ENCODE measurements at regions not wholly inside any gene's neighbourhood (a gene's known extent, or its start where the extent isn't known, plus 50 kb on each side); places are given as distances from the start of the nearest gene placed in this dataset.

DNA sequence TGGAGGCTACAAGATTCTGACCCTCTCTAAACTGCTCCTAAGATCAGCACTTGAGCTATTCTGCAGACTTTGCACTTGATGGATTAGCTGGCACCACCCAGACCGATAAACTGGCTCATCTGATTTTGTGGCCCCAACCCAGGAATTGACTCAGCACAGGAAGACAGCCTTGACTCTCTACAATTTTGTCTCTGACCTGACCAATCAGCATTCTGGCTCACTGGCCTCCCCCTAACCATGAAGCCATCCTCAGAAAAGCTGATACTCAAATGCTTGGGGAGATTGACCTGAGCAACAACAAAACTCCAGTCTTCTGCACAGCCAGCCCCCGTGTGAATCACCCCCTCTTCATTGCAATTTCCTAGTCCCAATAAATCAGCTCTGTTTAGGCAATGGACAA lies 195.4 kb upstream of the PPP1R2C start:
- no peak overlapping the region for H3K4me3 ChIP-seq (ENCODE audit: insufficient read depth, low read length)
- no peaks in the 10 kb centered on the region for H3K9me3 ChIP-seq (ENCODE audit: low read depth, low read length)
- no peaks in the 10 kb centered on the region for H3K4me1 ChIP-seq (ENCODE audit: insufficient read depth, low read length)
- no peak overlapping the region for H2AFZ ChIP-seq (ENCODE audit: low read length)
- TF ChIP-seq, protein P1, sequence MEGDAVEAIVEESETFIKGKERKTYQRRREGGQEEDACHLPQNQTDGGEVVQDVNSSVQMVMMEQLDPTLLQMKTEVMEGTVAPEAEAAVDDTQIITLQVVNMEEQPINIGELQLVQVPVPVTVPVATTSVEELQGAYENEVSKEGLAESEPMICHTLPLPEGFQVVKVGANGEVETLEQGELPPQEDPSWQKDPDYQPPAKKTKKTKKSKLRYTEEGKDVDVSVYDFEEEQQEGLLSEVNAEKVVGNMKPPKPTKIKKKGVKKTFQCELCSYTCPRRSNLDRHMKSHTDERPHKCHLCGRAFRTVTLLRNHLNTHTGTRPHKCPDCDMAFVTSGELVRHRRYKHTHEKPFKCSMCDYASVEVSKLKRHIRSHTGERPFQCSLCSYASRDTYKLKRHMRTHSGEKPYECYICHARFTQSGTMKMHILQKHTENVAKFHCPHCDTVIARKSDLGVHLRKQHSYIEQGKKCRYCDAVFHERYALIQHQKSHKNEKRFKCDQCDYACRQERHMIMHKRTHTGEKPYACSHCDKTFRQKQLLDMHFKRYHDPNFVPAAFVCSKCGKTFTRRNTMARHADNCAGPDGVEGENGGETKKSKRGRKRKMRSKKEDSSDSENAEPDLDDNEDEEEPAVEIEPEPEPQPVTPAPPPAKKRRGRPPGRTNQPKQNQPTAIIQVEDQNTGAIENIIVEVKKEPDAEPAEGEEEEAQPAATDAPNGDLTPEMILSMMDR (IDR thresholded peaks at IDR 0.05; ENCODE audit: extremely low read depth, low read depth, low read length) = no peak
- H3K79me2 ChIP-seq (ENCODE audit: insufficient read depth, low read length) = no peaks in the 10 kb centered on the region
- H3K27me3 ChIP-seq (ENCODE audit: insufficient read depth, low read length) = no peaks in the 10 kb centered on the region
- no peak for DNase-seq (ENCODE audit: insufficient read length, low spot score, missing footprints)
- H3K27ac ChIP-seq (ENCODE audit: low read depth, low read length) = no peak overlapping the region
- H3K36me3 ChIP-seq (ENCODE audit: insufficient read depth, low read length) = no peaks in the 10 kb centered on the region
- H3K4me2 ChIP-seq (ENCODE audit: insufficient read depth, low read length) = no peak overlapping the region
- no peaks in the 10 kb centered on the region for H4K20me1 ChIP-seq (ENCODE audit: insufficient read depth, low read length)

GRCh38 chrX:42975906-42976305 lies 197.9 kb upstream of the PPP1R2C start:
- H4K20me1 ChIP-seq (ENCODE audit: insufficient read depth, low read length) = no peaks in the 10 kb centered on the region
- H2AFZ ChIP-seq (ENCODE audit: low read length) = no peak overlapping the region
- H3K79me2 ChIP-seq (ENCODE audit: insufficient read depth, low read length) = no peaks in the 10 kb centered on the region
- H3K4me2 ChIP-seq (ENCODE audit: insufficient read depth, low read length) = no peak overlapping the region
- TF ChIP-seq, protein P1 (IDR thresholded peaks at IDR 0.05; ENCODE audit: extremely low read depth, low read depth, low read length) = no peak
- DNase-seq (ENCODE audit: insufficient read length, low spot score, missing footprints) = no peak
- H3K36me3 ChIP-seq (ENCODE audit: insufficient read depth, low read length) = no peaks in the 10 kb centered on the region
- no peaks in the 10 kb centered on the region for H3K4me1 ChIP-seq (ENCODE audit: insufficient read depth, low read length)
- H3K27ac ChIP-seq (ENCODE audit: low read depth, low read length) = no peak overlapping the region
- no peak overlapping the region for H3K4me3 ChIP-seq (ENCODE audit: insufficient read depth, low read length)
- H3K27me3 ChIP-seq (ENCODE audit: insufficient read depth, low read length) = no peaks in the 10 kb centered on the region
- H3K9me3 ChIP-seq (ENCODE audit: low read depth, low read length) = no peaks in the 10 kb centered on the region

- H3K27me3 ChIP-seq (ENCODE audit: insufficient read depth, low read length) = no peaks in the 10 kb centered on the region
- no peak overlapping the region for H3K4me2 ChIP-seq (ENCODE audit: insufficient read depth, low read length)
- no peak overlapping the region for H3K4me3 ChIP-seq (ENCODE audit: insufficient read depth, low read length)
- DNase-seq (ENCODE audit: insufficient read length, low spot score, missing footprints) = no peak
- no peak overlapping the region for H2AFZ ChIP-seq (ENCODE audit: low read length)
- no peaks in the 10 kb centered on the region for H3K36me3 ChIP-seq (ENCODE audit: insufficient read depth, low read length)
- TF ChIP-seq, protein P1 (IDR thresholded peaks at IDR 0.05; ENCODE audit: extremely low read depth, low read depth, low read length) = no peak
- no peaks in the 10 kb centered on the region for H3K9me3 ChIP-seq (ENCODE audit: low read depth, low read length)
- H3K79me2 ChIP-seq (ENCODE audit: insufficient read depth, low read length) = no peaks in the 10 kb centered on the region
- no peaks in the 10 kb centered on the region for H3K4me1 ChIP-seq (ENCODE audit: insufficient read depth, low read length)
- no peaks in the 10 kb centered on the region for H4K20me1 ChIP-seq (ENCODE audit: insufficient read depth, low read length)
- no peak overlapping the region for H3K27ac ChIP-seq (ENCODE audit: low read depth, low read length)
Measured at GRCh38 chrX:42976746-42977366, 198.9 kb upstream of the PPP1R2C start.

GRCh38 chrX:42978655-42979379 lies 200.9 kb upstream of the PPP1R2C start:
- Histone ChIP-seq H4K20me1 (ENCODE audit: insufficient read depth, low read length) (no peaks in the 10 kb centered on the region), H3K36me3 (ENCODE audit: insufficient read depth, low read length) (no peaks in the 10 kb centered on the region), H3K4me2 (ENCODE audit: insufficient read depth, low read length) (no peak overlapping the region), H2AFZ (ENCODE audit: low read length) (no peak overlapping the region), H3K79me2 (ENCODE audit: insufficient read depth, low read length) (no peaks in the 10 kb centered on the region), H3K4me1 (ENCODE audit: insufficient read depth, low read length) (no peaks in the 10 kb centered on the region), H3K27me3 (ENCODE audit: insufficient read depth, low read length) (no peaks in the 10 kb centered on the region), H3K4me3 (ENCODE audit: insufficient read depth, low read length) (no peak overlapping the region), H3K27ac (ENCODE audit: low read depth, low read length) (no peak overlapping the region), H3K9me3 (ENCODE audit: low read depth, low read length) (no peaks in the 10 kb centered on the region)
- TF ChIP-seq, protein P1 (IDR thresholded peaks at IDR 0.05; ENCODE audit: extremely low read depth, low read depth, low read length) = no peak
- no peak for DNase-seq (ENCODE audit: insufficient read length, low spot score, missing footprints)

Measured in osteoblast (primary cell).